CD14-positive monocyte (primary cell): ENCODE measurements at regions not wholly inside any gene's neighbourhood (a gene's known extent, or its start where the extent isn't known, plus 50 kb on each side); places are given as distances from the start of the nearest gene placed in this dataset.
"Not testable (repeated sequence)": the region's sequence is repeated elsewhere in the genome, so short reads cannot be mapped to it uniquely, and the experiment has no call there.

Source experiments
- DNase-seq, 3 donors: peaks; one replicate each; pipeline ENCODE4 v3.0.0-alpha.2; 2011 to 2022
- H2AFZ ChIP-seq: 2 replicates; pipeline ENCODE4 v1.6.0; 2012; ENCODE audit warnings: mild to moderate bottlenecking, low read depth, low read length, inconsistent platforms; ENCODE audit not compliant: insufficient read depth, poor library complexity, severe bottlenecking
- H3K27ac ChIP-seq, 2 donors: 1 replicate in 1 of 2; 2 replicates in 1 of 2; pipeline ENCODE4 v1.5.1; 2012 to 2013; ENCODE audit warnings: low read length in 2 of 2, control low read depth in 1 of 2, inconsistent platforms in 1 of 2, low read depth in 1 of 2, mild to moderate bottlenecking in 1 of 2
- H3K27me3 ChIP-seq, 2 donors: one replicate each; pipeline versions ENCODE4 v1.6.0 to v1.6.1; 2011 to 2013; ENCODE audit warnings: low read length in 2 of 2; ENCODE audit not compliant: control insufficient read depth in 2 of 2, insufficient read depth in 2 of 2
- H3K36me3 ChIP-seq, 2 donors: replicated peaks in 1 of 2; 1 replicate in 1 of 2; 2 replicates in 1 of 2; pipeline versions ENCODE4 v1.5.1 to v1.6.1; 2012 to 2013; ENCODE audit warnings: low read length in 2 of 2, control low read depth in 1 of 2, inconsistent platforms in 1 of 2, mild to moderate bottlenecking in 1 of 2; ENCODE audit not compliant: insufficient read depth in 2 of 2, control insufficient read depth in 1 of 2
- H3K4me1 ChIP-seq, 2 donors: 1 replicate in 1 of 2; 2 replicates in 1 of 2; pipeline versions ENCODE4 v1.5.1 to v1.6.1; 2012 to 2013; ENCODE audit warnings: low read length in 2 of 2, control low read depth in 1 of 2, inconsistent platforms in 1 of 2, mild to moderate bottlenecking in 1 of 2, moderate library complexity in 1 of 2; ENCODE audit not compliant: insufficient read depth in 2 of 2, control insufficient read depth in 1 of 2
- H3K4me2 ChIP-seq: replicated peaks from 2 replicates; pipeline ENCODE3; 2012; ENCODE audit warnings: low read length, moderate library complexity, mild to moderate bottlenecking; ENCODE audit not compliant: poor library complexity, severe bottlenecking; ENCODE audit errors: extremely low read depth
- H3K4me3 ChIP-seq, 3 experiments: fragments of 200-600 bp in 1 of 3; sonication (generic) in 1 of 3; replicated peaks in 1 of 3; 1 replicate in 2 of 3; 2 replicates in 1 of 3; pipeline ENCODE4 v1.5.1; 2011 to 2013; ENCODE audit warnings: low read length in 3 of 3, mild to moderate bottlenecking in 3 of 3, control low read depth in 2 of 3, low read depth in 2 of 3, inconsistent platforms in 1 of 3, moderate library complexity in 1 of 3
- H3K79me2 ChIP-seq: 2 replicates; pipeline ENCODE4 v1.6.0; 2012; ENCODE audit warnings: mild to moderate bottlenecking, control low read depth, inconsistent platforms, low read length, moderate library complexity; ENCODE audit not compliant: insufficient read depth
- H3K9ac ChIP-seq: 2 replicates; pipeline ENCODE4 v1.6.0; 2017; ENCODE audit warnings: low read length, mild to moderate bottlenecking; ENCODE audit not compliant: insufficient read depth, poor library complexity, severe bottlenecking
- H3K9me3 ChIP-seq, 2 donors: replicated peaks in 1 of 2; 1 replicate in 1 of 2; 2 replicates in 1 of 2; pipeline versions ENCODE4 v1.5.1 to v1.6.1; 2012 to 2013; ENCODE audit warnings: low read length in 2 of 2, control low read depth in 1 of 2; ENCODE audit not compliant: control insufficient read depth in 1 of 2, insufficient read depth in 1 of 2
- H4K20me1 ChIP-seq: 2 replicates; pipeline ENCODE4 v1.6.0; 2012; ENCODE audit warnings: mild to moderate bottlenecking, low read length, control low read depth, moderate library complexity; ENCODE audit not compliant: insufficient read depth
- H3K27ac Mint-ChIP-seq, 7 donors: one replicate each; pipeline ENCODE4 v1.8.0; 2020; ENCODE audit warnings: mild to moderate bottlenecking in 7 of 7, mixed read lengths in 7 of 7, moderate library complexity in 6 of 7, inconsistent platforms in 2 of 7
- H3K27me3 Mint-ChIP-seq, 3 donors: one replicate each; pipeline ENCODE4 v1.8.0; 2021 to 2022; ENCODE audit warnings: low read depth in 3 of 3, mild to moderate bottlenecking in 3 of 3, mixed read lengths in 3 of 3, moderate library complexity in 3 of 3, inconsistent platforms in 1 of 3
- H3K36me3 Mint-ChIP-seq, 2 donors: one replicate each; pipeline ENCODE4 v1.8.0; 2020; ENCODE audit warnings: mixed read lengths in 2 of 2, inconsistent platforms in 1 of 2, mild to moderate bottlenecking in 1 of 2
- H3K4me1 Mint-ChIP-seq: one replicate; pipeline ENCODE4 v1.8.0; 2020; ENCODE audit warnings: mild to moderate bottlenecking, mixed read lengths
- H3K4me3 Mint-ChIP-seq, 2 donors: one replicate each; pipeline ENCODE4 v1.8.0; 2020; ENCODE audit warnings: mild to moderate bottlenecking in 2 of 2, mixed read lengths in 2 of 2, moderate library complexity in 1 of 2
- H3K9me3 Mint-ChIP-seq, 7 donors: one replicate each; pipeline ENCODE4 v1.8.0; 2020 to 2022; ENCODE audit warnings: mixed read lengths in 7 of 7, mild to moderate bottlenecking in 6 of 7, moderate library complexity in 6 of 7, inconsistent platforms in 2 of 7
- CTCF ChIP-seq: fragments of 200-600 bp; IDR thresholded peaks from one replicate; pipeline ENCODE4 v1.8.0; 2022; ENCODE audit warnings: antibody characterized with exemption, mild to moderate bottlenecking
- WGBS: methylation state at CpG from one replicate; pipeline ENCODE4 v1.1.5; 2013; ENCODE audit warnings: missing lambda C conversion rate; ENCODE audit not compliant: insufficient coverage; 5-methylcytosine and 5-hydroxymethylcytosine counted together
- intact Hi-C, 2 donors: fragments of 100-400 bp; cut with micrococcal nuclease; formaldehyde crosslinking; loops; one replicate each; pipeline versions ENCODE4 v1.15.0 to v1.15.1; 2023

DNA sequence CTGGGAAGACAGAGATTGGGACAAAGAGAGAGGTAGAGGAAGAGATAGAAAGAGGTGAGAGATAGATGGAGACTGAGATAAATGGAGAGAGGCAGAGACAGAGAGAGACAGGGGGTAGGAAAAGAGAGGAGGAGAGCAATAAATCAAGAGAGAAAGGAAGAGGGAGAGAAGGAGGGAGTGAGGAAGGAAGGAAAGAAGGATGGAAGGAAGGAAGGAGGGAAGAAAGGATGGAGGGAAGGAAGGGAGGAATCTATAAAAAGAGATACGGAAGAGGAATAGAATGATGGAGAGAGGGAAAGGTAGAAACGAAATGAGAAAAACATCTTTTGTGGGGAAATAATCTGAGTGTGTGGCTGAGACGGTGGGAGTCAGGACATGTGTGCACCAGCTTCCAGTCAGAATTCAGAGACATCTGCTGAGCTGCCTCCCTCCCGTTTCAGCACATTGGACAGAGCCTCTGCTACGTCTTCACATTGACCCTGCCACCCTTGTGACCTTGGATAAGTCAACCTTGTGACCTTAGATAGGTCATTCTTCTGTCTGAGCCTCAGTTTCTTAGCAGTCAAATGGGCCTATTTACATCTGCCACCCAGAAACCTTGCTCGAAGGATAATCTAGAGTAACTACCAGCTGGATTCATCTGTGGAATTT, 417.8 kb downstream of the MIAT start:
- Histone ChIP-seq H3K4me1 (no peaks in the 10 kb centered on the region), H2AFZ (no peak overlapping the region), H4K20me1 (no peaks in the 10 kb centered on the region), H3K9me3 (no peaks in the 10 kb centered on the region), H3K27me3 (peaks cover 2 to 7% of the 10 kb centered on the region in 2 donors), H3K27ac (no peak overlapping the region), H3K4me2 (no peak overlapping the region), H3K79me2 (no peaks in the 10 kb centered on the region), H3K36me3 (no peaks in the 10 kb centered on the region), H3K9ac (no peak overlapping the region), H3K4me3 (no peak overlapping the region)
- no peak for DNase-seq
- no peaks in the 10 kb centered on the region for H3K4me1 Mint-ChIP-seq
- H3K4me3 Mint-ChIP-seq: peak overlapping the region in 1 of 2 donors; percentile 67
- peaks cover 0 to 3% (median 0%) of the 10 kb centered on the region in 7 donors for H3K9me3 Mint-ChIP-seq
- TF ChIP-seq CTCF: no peak
- H3K27me3 Mint-ChIP-seq: peaks cover 9 to 23% (median 19%) of the 10 kb centered on the region in 3 donors
- no peaks in the 10 kb centered on the region for H3K36me3 Mint-ChIP-seq
- intact Hi-C loops: no loop called here
- H3K27ac Mint-ChIP-seq: no peak overlapping the region
- 61% methylated on average over 6 of the region's 6 CpGs for WGBS

- Histone ChIP-seq H3K27me3 (peaks cover 2 to 3% of the 10 kb centered on the region in 2 donors), H4K20me1 (no peaks in the 10 kb centered on the region), H2AFZ (no peak overlapping the region), H3K36me3 (no peaks in the 10 kb centered on the region), H3K4me1 (no peaks in the 10 kb centered on the region), H3K27ac (no peak overlapping the region), H3K79me2 (no peaks in the 10 kb centered on the region), H3K4me3 (no peak overlapping the region), H3K9me3 (no peaks in the 10 kb centered on the region), H3K9ac (no peak overlapping the region), H3K4me2 (no peak overlapping the region)
- DNase-seq: no peak
- TF ChIP-seq CTCF: no peak
- no peak overlapping the region for H3K4me3 Mint-ChIP-seq
- no peaks in the 10 kb centered on the region for H3K4me1 Mint-ChIP-seq
- peaks cover 5 to 25% (median 20%) of the 10 kb centered on the region in 3 donors for H3K27me3 Mint-ChIP-seq
- peaks cover 0 to 3% (median 0%) of the 10 kb centered on the region in 7 donors for H3K9me3 Mint-ChIP-seq
- no peaks in the 10 kb centered on the region for H3K36me3 Mint-ChIP-seq
- peak overlapping the region in 1 of 7 donors; percentile 28 for H3K27ac Mint-ChIP-seq
- 31% methylated on average over 6 of the region's 7 CpGs for WGBS
- intact Hi-C loops: no loop called here
Observed at GRCh38 chr22:27075891-27076290, 418.5 kb downstream of the MIAT start.

DNA sequence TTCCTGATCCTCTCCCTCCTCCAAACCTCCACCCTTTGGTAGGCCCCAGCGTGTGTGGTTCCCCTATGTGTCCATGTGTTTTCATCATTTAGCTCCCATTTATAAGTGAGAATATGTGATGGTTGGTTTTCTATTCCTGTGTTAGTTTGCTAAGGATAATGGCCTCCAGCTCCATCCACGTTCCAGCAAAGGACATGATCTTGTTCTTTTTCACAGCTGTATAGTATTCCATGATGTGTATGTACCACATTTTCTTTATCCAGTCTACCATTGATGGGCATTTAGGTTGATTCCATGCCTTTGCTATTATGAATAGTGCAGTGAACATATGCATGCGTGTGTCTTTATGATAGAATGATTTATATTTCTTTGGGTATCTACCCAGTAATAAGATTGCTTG, 420.7 kb downstream of the MIAT start:
- H3K4me1 Mint-ChIP-seq, H3K27me3 ChIP-seq, DNase-seq, H3K9me3 Mint-ChIP-seq, H3K9me3 ChIP-seq, H3K79me2 ChIP-seq, H3K36me3 Mint-ChIP-seq, H3K27ac Mint-ChIP-seq, H3K9ac ChIP-seq, H3K4me3 Mint-ChIP-seq, H3K27ac ChIP-seq, H3K36me3 ChIP-seq, H4K20me1 ChIP-seq, H2AFZ ChIP-seq, H3K4me3 ChIP-seq, intact Hi-C loops, H3K4me2 ChIP-seq, H3K4me1 ChIP-seq: not testable (repeated sequence)
- peaks cover 0 to 29% (median 28%) of the 10 kb centered on the region in 3 donors for H3K27me3 Mint-ChIP-seq
- WGBS: no CpG with 5 or more reads among the region's 3 CpGs
